K562 (cell line): ENCODE measurements at regions not wholly inside any gene's neighbourhood (a gene's known extent, or its start where the extent isn't known, plus 50 kb on each side); places are given as distances from the start of the nearest gene placed in this dataset.

Experiments used
- BMI1 ChIP-seq: fragments of 150-350 bp; IDR thresholded peaks from 2 replicates; pipeline ENCODE4 v1.6.1; 2014; ENCODE audit warnings: low read length
- CHD2 ChIP-seq: IDR thresholded peaks from 2 replicates; pipeline ENCODE4 v1.6.1; 2011; ENCODE audit warnings: low read depth, low read length
- HCFC1 ChIP-seq: IDR thresholded peaks from 2 replicates; pipeline ENCODE4 v1.6.1; 2012; ENCODE audit warnings: low read depth, low read length, improper control_type of control experiment
- HDAC3 ChIP-seq: fragments of 450-650 bp; IDR thresholded peaks from 2 replicates; pipeline ENCODE4 v1.6.1; 2018; ENCODE audit warnings: borderline replicate concordance, mild to moderate bottlenecking, moderate library complexity; ENCODE audit not compliant: partially characterized antibody
- JUN ChIP-seq, 2 experiments: sonication (generic) in 1 of 2; formaldehyde crosslinking in 1 of 2; IDR thresholded peaks; 2 replicates each; pipeline versions ENCODE4 v1.6.1 to v1.8.0; 2012 to 2022; ENCODE audit warnings: borderline replicate concordance in 2 of 2, mild to moderate bottlenecking in 2 of 2, improper control_type of control experiment in 1 of 2, low read depth in 1 of 2, low read length in 1 of 2, missing genetic modification reagents in 1 of 2
- NCOA4 ChIP-seq: fragments of 450-650 bp; IDR thresholded peaks from 2 replicates; pipeline ENCODE4 v1.6.1; 2018; ENCODE audit warnings: mild to moderate bottlenecking; ENCODE audit not compliant: partially characterized antibody
- POLR2B ChIP-seq: fragments of 450-650 bp; IDR thresholded peaks from 2 replicates; pipeline ENCODE4 v1.6.1; 2018; ENCODE audit warnings: low read depth; ENCODE audit not compliant: partially characterized antibody
- SP1 ChIP-seq: sonication (generic); formaldehyde crosslinking; IDR thresholded peaks from 2 replicates; pipeline ENCODE4 v1.8.1; 2022; ENCODE audit warnings: mild to moderate bottlenecking, missing genetic modification reagents
- ZNF121 ChIP-seq: sonication (generic); formaldehyde crosslinking; conservative IDR thresholded peaks from 2 replicates; pipeline ENCODE4 v1.8.0; 2022; ENCODE audit warnings: missing genetic modification reagents
- ZNF217 ChIP-seq: sonication (generic); formaldehyde crosslinking; IDR thresholded peaks from 2 replicates; pipeline ENCODE4 v1.8.0; 2022; ENCODE audit warnings: mild to moderate bottlenecking, missing genetic modification reagents
- ZNF384 ChIP-seq: IDR thresholded peaks from 2 replicates; pipeline ENCODE4 v1.6.1; 2012; ENCODE audit warnings: low read depth, low read length, improper control_type of control experiment
- ZNF668 ChIP-seq: fragments of 250-450 bp; sonication (Bioruptor Pico); IDR thresholded peaks from 2 replicates; pipeline ENCODE4 v1.8.0; 2022; ENCODE audit warnings: mild to moderate bottlenecking, inconsistent platforms
- TF ChIP-seq, protein P1 (sequence below): fragments of 250-450 bp; sonication (Bioruptor Pico); IDR thresholded peaks from 2 replicates; pipeline ENCODE4 v1.4.0; 2020; ENCODE audit warnings: mild to moderate bottlenecking, moderate library complexity
- TF ChIP-seq, protein P2 (sequence below): fragments of 250-450 bp; sonication (Bioruptor Pico); IDR thresholded peaks from 2 replicates; pipeline ENCODE4 v1.4.0; 2020; ENCODE audit warnings: mild to moderate bottlenecking, moderate library complexity
- TF ChIP-seq, protein P3 (sequence below): fragments of 250-450 bp; sonication (Bioruptor Pico); IDR thresholded peaks from 2 replicates; pipeline ENCODE4 v1.8.0; 2022; ENCODE audit warnings: inconsistent platforms
- TF ChIP-seq, protein P4 (sequence below): fragments of 250-450 bp; sonication (Bioruptor Pico); IDR thresholded peaks from 2 replicates; pipeline ENCODE4 v1.8.0; 2022; ENCODE audit warnings: inconsistent platforms, mild to moderate bottlenecking, moderate library complexity, borderline replicate concordance

DNA sequence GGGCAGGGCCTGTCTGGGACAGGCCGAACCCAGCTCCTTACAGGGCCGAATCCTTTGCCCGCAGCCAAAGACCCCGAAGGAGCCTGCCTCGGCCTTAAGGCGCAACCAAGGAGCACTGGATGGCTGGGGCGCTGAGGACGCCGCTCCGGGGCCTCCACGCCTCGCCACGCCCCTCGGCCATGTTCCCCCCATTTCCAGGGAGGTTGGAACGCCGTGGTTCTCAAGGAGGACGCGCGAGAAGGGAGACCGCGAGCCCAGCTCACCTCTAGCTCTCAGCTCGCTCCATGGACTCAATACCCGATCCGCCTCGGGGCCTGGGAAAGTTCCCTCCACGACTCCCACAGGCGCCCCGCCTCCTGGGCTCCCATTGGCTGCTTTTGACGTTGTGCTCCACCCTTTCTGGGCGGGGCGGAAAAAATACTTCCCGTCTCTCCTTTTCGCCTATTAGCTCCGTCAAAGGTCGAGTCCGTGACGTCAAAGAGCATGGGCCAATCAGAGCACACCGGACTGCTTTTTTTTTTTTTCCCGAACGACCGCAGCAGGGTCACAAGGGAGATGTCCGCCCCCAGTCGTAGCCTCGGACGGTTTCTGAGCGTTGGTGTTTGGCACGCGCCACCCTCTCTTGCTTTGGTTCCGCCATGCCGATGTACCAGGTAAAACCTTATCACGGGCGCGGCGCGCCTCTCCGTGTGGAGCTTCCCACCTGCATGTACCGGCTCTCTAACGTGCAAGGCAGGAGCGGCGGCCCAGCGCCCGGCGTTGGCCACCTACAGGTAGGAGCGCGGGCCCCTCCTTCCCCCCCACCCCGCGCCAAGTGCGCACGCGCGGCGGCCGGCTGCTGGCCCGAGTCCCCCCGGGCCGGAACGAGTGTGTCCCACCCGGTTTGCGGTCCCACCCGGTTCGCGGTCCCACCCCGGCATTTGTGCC lies 305.7 kb downstream of the TYW1 start (continued):
- TF ChIP-seq JUN (IDR thresholded peaks at IDR 0.05; ENCODE audit: borderline replicate concordance, low read depth, low read length) (no peak), JUN (CRISPR knock-in tag; IDR thresholded peaks at IDR 0.05; ENCODE audit: borderline replicate concordance) (no peak), CHD2 (peak; percentile 67), ZNF217 (no peak), ZNF668 (no peak), HCFC1 (peak; percentile 47), ZNF121 (no peak), ZNF384 (peak; percentile 100), BMI1 (no peak), HDAC3 (no peak), NCOA4 (no peak), SP1 (CRISPR knock-in tag) (peak; percentile 90), POLR2B (peak; percentile 90)
- TF ChIP-seq, protein P1, sequence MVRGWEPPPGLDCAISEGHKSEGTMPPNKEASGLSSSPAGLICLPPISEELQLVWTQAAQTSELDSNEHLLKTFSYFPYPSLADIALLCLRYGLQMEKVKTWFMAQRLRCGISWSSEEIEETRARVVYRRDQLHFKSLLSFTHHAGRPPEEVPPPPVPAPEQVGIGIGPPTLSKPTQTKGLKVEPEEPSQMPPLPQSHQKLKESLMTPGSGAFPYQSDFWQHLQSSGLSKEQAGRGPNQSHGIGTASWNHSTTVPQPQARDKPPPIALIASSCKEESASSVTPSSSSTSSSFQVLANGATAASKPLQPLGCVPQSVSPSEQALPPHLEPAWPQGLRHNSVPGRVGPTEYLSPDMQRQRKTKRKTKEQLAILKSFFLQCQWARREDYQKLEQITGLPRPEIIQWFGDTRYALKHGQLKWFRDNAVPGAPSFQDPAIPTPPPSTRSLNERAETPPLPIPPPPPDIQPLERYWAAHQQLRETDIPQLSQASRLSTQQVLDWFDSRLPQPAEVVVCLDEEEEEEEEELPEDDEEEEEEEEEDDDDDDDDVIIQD (CRISPR knock-in tag), result no peak
- TF ChIP-seq, protein P2, sequence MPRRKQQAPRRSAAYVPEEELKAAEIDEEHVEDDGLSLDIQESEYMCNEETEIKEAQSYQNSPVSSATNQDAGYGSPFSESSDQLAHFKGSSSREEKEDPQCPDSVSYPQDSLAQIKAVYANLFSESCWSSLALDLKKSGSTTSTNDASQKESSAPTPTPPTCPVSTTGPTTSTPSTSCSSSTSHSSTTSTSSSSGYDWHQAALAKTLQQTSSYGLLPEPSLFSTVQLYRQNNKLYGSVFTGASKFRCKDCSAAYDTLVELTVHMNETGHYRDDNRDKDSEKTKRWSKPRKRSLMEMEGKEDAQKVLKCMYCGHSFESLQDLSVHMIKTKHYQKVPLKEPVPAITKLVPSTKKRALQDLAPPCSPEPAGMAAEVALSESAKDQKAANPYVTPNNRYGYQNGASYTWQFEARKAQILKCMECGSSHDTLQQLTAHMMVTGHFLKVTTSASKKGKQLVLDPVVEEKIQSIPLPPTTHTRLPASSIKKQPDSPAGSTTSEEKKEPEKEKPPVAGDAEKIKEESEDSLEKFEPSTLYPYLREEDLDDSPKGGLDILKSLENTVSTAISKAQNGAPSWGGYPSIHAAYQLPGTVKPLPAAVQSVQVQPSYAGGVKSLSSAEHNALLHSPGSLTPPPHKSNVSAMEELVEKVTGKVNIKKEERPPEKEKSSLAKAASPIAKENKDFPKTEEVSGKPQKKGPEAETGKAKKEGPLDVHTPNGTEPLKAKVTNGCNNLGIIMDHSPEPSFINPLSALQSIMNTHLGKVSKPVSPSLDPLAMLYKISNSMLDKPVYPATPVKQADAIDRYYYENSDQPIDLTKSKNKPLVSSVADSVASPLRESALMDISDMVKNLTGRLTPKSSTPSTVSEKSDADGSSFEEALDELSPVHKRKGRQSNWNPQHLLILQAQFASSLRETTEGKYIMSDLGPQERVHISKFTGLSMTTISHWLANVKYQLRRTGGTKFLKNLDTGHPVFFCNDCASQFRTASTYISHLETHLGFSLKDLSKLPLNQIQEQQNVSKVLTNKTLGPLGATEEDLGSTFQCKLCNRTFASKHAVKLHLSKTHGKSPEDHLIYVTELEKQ (CRISPR knock-in tag), result no peak
- TF ChIP-seq, protein P3, sequence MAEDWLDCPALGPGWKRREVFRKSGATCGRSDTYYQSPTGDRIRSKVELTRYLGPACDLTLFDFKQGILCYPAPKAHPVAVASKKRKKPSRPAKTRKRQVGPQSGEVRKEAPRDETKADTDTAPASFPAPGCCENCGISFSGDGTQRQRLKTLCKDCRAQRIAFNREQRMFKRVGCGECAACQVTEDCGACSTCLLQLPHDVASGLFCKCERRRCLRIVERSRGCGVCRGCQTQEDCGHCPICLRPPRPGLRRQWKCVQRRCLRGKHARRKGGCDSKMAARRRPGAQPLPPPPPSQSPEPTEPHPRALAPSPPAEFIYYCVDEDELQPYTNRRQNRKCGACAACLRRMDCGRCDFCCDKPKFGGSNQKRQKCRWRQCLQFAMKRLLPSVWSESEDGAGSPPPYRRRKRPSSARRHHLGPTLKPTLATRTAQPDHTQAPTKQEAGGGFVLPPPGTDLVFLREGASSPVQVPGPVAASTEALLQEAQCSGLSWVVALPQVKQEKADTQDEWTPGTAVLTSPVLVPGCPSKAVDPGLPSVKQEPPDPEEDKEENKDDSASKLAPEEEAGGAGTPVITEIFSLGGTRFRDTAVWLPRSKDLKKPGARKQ, result no peak
- TF ChIP-seq, protein P4, sequence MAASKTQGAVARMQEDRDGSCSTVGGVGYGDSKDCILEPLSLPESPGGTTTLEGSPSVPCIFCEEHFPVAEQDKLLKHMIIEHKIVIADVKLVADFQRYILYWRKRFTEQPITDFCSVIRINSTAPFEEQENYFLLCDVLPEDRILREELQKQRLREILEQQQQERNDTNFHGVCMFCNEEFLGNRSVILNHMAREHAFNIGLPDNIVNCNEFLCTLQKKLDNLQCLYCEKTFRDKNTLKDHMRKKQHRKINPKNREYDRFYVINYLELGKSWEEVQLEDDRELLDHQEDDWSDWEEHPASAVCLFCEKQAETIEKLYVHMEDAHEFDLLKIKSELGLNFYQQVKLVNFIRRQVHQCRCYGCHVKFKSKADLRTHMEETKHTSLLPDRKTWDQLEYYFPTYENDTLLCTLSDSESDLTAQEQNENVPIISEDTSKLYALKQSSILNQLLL, result no peak
